Cardiac muscle cell (in vitro differentiated cells and primary cell): ENCODE measurements at regions not wholly inside any gene's neighbourhood (a gene's known extent, or its start where the extent isn't known, plus 50 kb on each side); places are given as distances from the start of the nearest gene placed in this dataset.

Experiments used
- DNase-seq, 2 donors: peaks; one replicate each; pipeline versions ENCODE4 v3.0.0 to v3.0.0-alpha.2; 2010 to 2017; ENCODE audit warnings: low read depth in 1 of 2, low spot score in 1 of 2
- H3K27ac ChIP-seq: fragments of 200-600 bp; sonication (generic); 2 replicates; pipeline ENCODE4 v1.5.1; 2016
- H3K27me3 ChIP-seq: fragments of 200-600 bp; sonication (generic); 2 replicates; pipeline ENCODE4 v1.6.0; 2016; ENCODE audit warnings: control low read depth
- H3K36me3 ChIP-seq: fragments of 200-600 bp; sonication (generic); 2 replicates; pipeline ENCODE4 v1.5.1; 2016; ENCODE audit warnings: control low read depth
- H3K4me1 ChIP-seq: fragments of 200-600 bp; sonication (generic); 2 replicates; pipeline ENCODE4 v1.8.1; 2017; ENCODE audit warnings: low read depth, mild to moderate bottlenecking, mixed run types
- H3K4me3 ChIP-seq: fragments of 200-600 bp; sonication (generic); 2 replicates; pipeline ENCODE4 v1.5.1; 2016; ENCODE audit warnings: mild to moderate bottlenecking
- H3K9me3 ChIP-seq: fragments of 200-600 bp; sonication (generic); 2 replicates; pipeline ENCODE4 v1.5.1; 2017; ENCODE audit warnings: low read depth, mild to moderate bottlenecking, control low read depth
- CTCF ChIP-seq: IDR thresholded peaks from 2 replicates; pipeline ENCODE4 v1.5.1; 2012; ENCODE audit warnings: low read depth, mild to moderate bottlenecking, low read length

- Histone ChIP-seq H3K27ac (no peak overlapping the region), H3K27me3 (no peaks in the 10 kb centered on the region), H3K4me3 (no peak overlapping the region), H3K4me1 (no peaks in the 10 kb centered on the region), H3K9me3 (no peaks in the 10 kb centered on the region), H3K36me3 (no peaks in the 10 kb centered on the region)
- TF ChIP-seq CTCF: no peak
- no peak for DNase-seq
Observed at GRCh38 chr2:2876331-2877221, 501.0 kb downstream of the EIPR1 start.

GRCh38 chr2:2875831-2876230 is 501.8 kb downstream of the EIPR1 start:
- Histone ChIP-seq H3K36me3 (no peaks in the 10 kb centered on the region), H3K4me3 (no peak overlapping the region), H3K4me1 (no peaks in the 10 kb centered on the region), H3K27ac (no peak overlapping the region), H3K27me3 (no peaks in the 10 kb centered on the region), H3K9me3 (no peaks in the 10 kb centered on the region)
- DNase-seq: no peak
- TF ChIP-seq CTCF: no peak

GRCh38 chr2:2875296-2875695 is 502.3 kb downstream of the EIPR1 start:
- TF ChIP-seq CTCF: no peak
- Histone ChIP-seq H3K9me3 (no peaks in the 10 kb centered on the region), H3K4me1 (no peaks in the 10 kb centered on the region), H3K36me3 (no peaks in the 10 kb centered on the region), H3K4me3 (no peak overlapping the region), H3K27ac (no peak overlapping the region), H3K27me3 (no peaks in the 10 kb centered on the region)
- no peak for DNase-seq

GRCh38 chr2:2874805-2875204 is 502.8 kb downstream of the EIPR1 start:
- Histone ChIP-seq H3K4me3 (no peak overlapping the region), H3K27me3 (no peaks in the 10 kb centered on the region), H3K27ac (no peak overlapping the region), H3K4me1 (no peaks in the 10 kb centered on the region), H3K36me3 (no peaks in the 10 kb centered on the region), H3K9me3 (no peaks in the 10 kb centered on the region)
- DNase-seq: no peak
- no peak for TF ChIP-seq CTCF

GRCh38 chr2:2874341-2874740 is 503.3 kb downstream of the EIPR1 start:
- no peaks in the 10 kb centered on the region for H3K27me3 ChIP-seq
- DNase-seq: no peak
- no peak overlapping the region for H3K4me3 ChIP-seq
- no peaks in the 10 kb centered on the region for H3K36me3 ChIP-seq
- H3K4me1 ChIP-seq: no peaks in the 10 kb centered on the region
- TF ChIP-seq CTCF: no peak
- no peak overlapping the region for H3K27ac ChIP-seq
- H3K9me3 ChIP-seq: no peaks in the 10 kb centered on the region
